Testis (tissue), 2 donors: ENCODE measurements at regions not wholly inside any gene's neighbourhood (a gene's known extent, or its start where the extent isn't known, plus 50 kb on each side); places are given as distances from the start of the nearest gene placed in this dataset.

Experiments used
- CTCF ChIP-seq, 3 experiments: fragments of 450-650 bp in 2 of 3; fragments of 200-600 bp in 1 of 3; sonication (generic) in 1 of 3; IDR thresholded peaks; one replicate each; pipeline ENCODE4 v1.5.1; 2016 to 2019; ENCODE audit warnings: antibody characterized with exemption in 3 of 3, mild to moderate bottlenecking in 2 of 3, moderate library complexity in 1 of 3
- POLR2A ChIP-seq: fragments of 450-650 bp; IDR thresholded peaks from one replicate; pipeline ENCODE4 v1.6.1; 2017; ENCODE audit warnings: antibody characterized with exemption, mild to moderate bottlenecking, moderate library complexity

GRCh38 chr14:104346608-104347007, 208.2 kb downstream of the KIF26A start:
- TF ChIP-seq CTCF (IDR thresholded peaks at IDR 0.05) (no peak), POLR2A (no peak)
